Lower leg skin (tissue), 3 donors: ENCODE measurements at regions not wholly inside any gene's neighbourhood (a gene's known extent, or its start where the extent isn't known, plus 50 kb on each side); places are given as distances from the start of the nearest gene placed in this dataset.

Experiments used
- POLR2A ChIP-seq, 2 donors: fragments of 450-650 bp; IDR thresholded peaks; one replicate each; pipeline ENCODE4 v1.6.1; 2016 to 2017; ENCODE audit warnings: antibody characterized with exemption in 2 of 2, mild to moderate bottlenecking in 1 of 2, moderate library complexity in 1 of 2
- TF ChIP-seq, protein P1 (sequence below), 3 donors: fragments of 450-650 bp; IDR thresholded peaks; one replicate each; pipeline ENCODE4 v1.5.1; 2016; ENCODE audit warnings: antibody characterized with exemption in 3 of 3, mild to moderate bottlenecking in 3 of 3, moderate library complexity in 2 of 3

DNA sequence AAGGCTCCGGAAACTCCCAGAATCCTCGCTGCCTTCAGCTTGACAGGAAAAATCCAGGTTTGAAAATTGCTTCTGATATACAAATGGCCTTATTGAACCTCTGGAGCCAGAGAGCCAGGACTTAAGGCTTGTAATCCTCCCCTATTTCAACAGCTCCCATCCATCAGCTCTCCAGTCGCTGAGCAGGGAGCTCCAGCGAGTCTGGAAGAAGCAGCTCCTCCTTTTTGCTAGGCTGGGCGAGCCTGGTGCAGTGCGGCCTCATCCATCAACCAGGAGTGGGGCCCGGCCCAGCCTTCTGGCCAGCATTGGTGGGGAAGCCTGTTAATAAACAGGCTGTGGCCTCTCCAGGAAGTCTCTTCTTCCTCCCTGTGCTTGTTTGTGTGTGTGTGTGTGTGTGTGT, 424.4 kb downstream of the TCERG1L start:
- TF ChIP-seq POLR2A (IDR thresholded peaks at IDR 0.05): no peak
- TF ChIP-seq, protein P1, sequence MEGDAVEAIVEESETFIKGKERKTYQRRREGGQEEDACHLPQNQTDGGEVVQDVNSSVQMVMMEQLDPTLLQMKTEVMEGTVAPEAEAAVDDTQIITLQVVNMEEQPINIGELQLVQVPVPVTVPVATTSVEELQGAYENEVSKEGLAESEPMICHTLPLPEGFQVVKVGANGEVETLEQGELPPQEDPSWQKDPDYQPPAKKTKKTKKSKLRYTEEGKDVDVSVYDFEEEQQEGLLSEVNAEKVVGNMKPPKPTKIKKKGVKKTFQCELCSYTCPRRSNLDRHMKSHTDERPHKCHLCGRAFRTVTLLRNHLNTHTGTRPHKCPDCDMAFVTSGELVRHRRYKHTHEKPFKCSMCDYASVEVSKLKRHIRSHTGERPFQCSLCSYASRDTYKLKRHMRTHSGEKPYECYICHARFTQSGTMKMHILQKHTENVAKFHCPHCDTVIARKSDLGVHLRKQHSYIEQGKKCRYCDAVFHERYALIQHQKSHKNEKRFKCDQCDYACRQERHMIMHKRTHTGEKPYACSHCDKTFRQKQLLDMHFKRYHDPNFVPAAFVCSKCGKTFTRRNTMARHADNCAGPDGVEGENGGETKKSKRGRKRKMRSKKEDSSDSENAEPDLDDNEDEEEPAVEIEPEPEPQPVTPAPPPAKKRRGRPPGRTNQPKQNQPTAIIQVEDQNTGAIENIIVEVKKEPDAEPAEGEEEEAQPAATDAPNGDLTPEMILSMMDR (IDR thresholded peaks at IDR 0.05): no peak
